ENCODE measurements at regions not wholly inside any gene's neighbourhood (a gene's known extent, or its start where the extent isn't known, plus 50 kb on each side); places are given as distances from the start of the nearest gene placed in this dataset.
A peak's percentile ranks its signal among the peaks of the same experiment; 100 is the strongest.

DNA sequence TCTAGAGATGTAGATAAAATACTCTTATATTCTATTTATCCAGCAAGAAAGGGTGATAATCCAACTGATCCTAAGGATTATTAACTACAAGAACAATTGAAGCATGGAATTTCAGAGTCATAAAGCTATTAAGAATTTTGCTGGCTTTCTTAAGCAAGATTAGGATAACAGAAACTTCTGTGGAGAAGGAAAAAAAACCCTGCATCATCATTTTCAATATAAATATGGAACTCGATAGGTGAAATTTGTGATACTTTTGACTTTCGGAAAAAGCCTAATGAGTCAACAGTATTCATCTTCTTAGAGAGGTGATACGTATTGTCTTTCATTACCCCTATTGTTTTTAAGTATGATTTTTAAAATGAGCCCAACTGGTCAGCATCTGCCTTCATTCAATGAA lies 593.3 kb downstream of the CPS1 start:
- Histone ChIP-seq H3K27ac (ENCODE audit: insufficient read depth in 1 of 2, low read depth in 1 of 2, low read length in 2 of 2, poor library complexity in 1 of 2, severe bottlenecking in 2 of 2) (no peak overlapping the region), H3K9me3 (ENCODE audit: control extremely low read depth in 1 of 5, control insufficient read depth in 4 of 5, insufficient read depth in 2 of 5, low read depth in 1 of 5, low read length in 4 of 5) (peaks cover 0 to 3% (median 2%) of the 10 kb centered on the region in 5 experiments), H3K4me3 (ENCODE audit: control insufficient read depth in 1 of 7, extremely low read depth in 1 of 7, insufficient read depth in 4 of 7, low read depth in 2 of 7, low read length in 6 of 7) (no peak overlapping the region), H3K27me3 (replicated peaks in 2 of 5; ENCODE audit: control insufficient read depth in 4 of 5, insufficient read depth in 5 of 5, low read length in 4 of 5) (no peaks in the 10 kb centered on the region), H3K36me3 (ENCODE audit: control insufficient read depth in 4 of 4, insufficient read depth in 4 of 4, low read length in 3 of 4) (no peaks in the 10 kb centered on the region), H3K4me1 (ENCODE audit: control extremely low read depth in 1 of 4, control insufficient read depth in 4 of 4, insufficient read depth in 4 of 4, low read length in 3 of 4) (no peaks in the 10 kb centered on the region)
- DNase-seq: no peak
- CTCF ChIA-PET: interaction anchor here (1.1 kb wide), 1 partner anchor 9 kb away, joined by 4 read pairs; no protein-coding TSS in a partner anchor
- no CpG with 5 or more reads among the region's 3 CpGs for WGBS (ENCODE audit: insufficient coverage)
- POLR2A ChIA-PET: no interaction called here

DNA sequence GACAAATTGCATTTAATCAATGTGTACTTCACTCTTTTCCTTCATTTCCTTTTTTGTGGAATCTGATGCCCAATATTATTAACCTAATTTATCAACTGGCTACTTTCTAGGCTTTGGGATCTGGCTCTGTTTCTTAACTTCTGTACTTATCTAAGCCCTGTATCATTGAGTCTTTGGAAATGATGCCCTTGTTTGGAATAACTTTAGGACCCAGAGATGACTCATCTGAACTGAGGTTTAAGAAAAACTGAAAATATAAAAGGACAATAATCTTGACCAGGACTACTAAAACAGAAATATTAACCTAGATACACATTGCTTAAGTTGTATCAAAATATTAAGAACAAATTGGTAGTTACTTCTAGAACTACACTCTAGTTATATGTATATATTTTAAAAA lies 600.8 kb downstream of the CPS1 start:
- Histone ChIP-seq H3K9me3 (ENCODE audit: control extremely low read depth in 1 of 5, control insufficient read depth in 4 of 5, insufficient read depth in 2 of 5, low read depth in 1 of 5, low read length in 4 of 5) (no peaks in the 10 kb centered on the region), H3K36me3 (ENCODE audit: control insufficient read depth in 4 of 4, insufficient read depth in 4 of 4, low read length in 3 of 4) (no peaks in the 10 kb centered on the region), H3K4me1 (ENCODE audit: control extremely low read depth in 1 of 4, control insufficient read depth in 4 of 4, insufficient read depth in 4 of 4, low read length in 3 of 4) (no peaks in the 10 kb centered on the region), H3K4me3 (ENCODE audit: control insufficient read depth in 1 of 7, extremely low read depth in 1 of 7, insufficient read depth in 4 of 7, low read depth in 2 of 7, low read length in 6 of 7) (no peak overlapping the region), H3K27ac (ENCODE audit: insufficient read depth in 1 of 2, low read depth in 1 of 2, low read length in 2 of 2, poor library complexity in 1 of 2, severe bottlenecking in 2 of 2) (no peak overlapping the region), H3K27me3 (replicated peaks in 2 of 5; ENCODE audit: control insufficient read depth in 4 of 5, insufficient read depth in 5 of 5, low read length in 4 of 5) (no peaks in the 10 kb centered on the region)
- no peak for DNase-seq
- POLR2A ChIA-PET: no interaction called here
- CTCF ChIA-PET: interaction anchor here (0.6 to 0.9 kb wide), 3 partner anchors 131 to 1526 kb away, joined by 3 to 4 read pairs (median 3); no protein-coding TSS in a partner anchor

DNA sequence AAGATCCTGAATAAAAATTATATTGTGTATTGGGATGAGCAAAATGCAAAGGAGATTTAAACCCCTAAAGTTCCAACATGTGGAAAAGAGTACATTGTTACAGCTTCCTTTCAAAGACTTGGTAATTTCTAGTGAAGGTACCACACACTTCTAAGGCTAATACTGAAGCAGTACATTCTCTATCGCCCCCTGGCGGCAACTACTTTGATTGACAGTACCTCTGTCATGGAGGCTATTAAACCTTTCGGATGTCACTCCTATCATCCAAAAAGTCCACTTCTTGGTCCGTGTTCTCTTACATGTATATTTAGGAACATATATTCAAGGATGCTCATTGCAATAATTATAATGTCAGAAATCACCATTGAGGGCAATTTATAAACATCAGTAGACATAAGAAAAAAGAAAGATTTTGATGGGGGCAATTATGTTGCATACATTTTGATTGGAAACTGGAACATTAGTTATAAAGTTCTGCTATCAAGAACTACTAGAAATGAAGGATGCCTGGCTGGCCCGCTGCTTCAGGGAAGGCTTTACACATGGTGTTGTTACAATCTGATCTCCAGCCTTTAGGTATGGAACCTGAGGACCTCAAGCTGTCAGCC lies 601.6 kb downstream of the CPS1 start:
- ChIA-PET CTCF (interaction anchor here (0.6 to 1.3 kb wide), 4 partner anchors 132 to 1527 kb away, joined by 3 to 4 read pairs (median 3); no protein-coding TSS in a partner anchor), POLR2A (no interaction called here)
- Histone ChIP-seq H3K36me3 (ENCODE audit: control insufficient read depth in 4 of 4, insufficient read depth in 4 of 4, low read length in 3 of 4) (no peaks in the 10 kb centered on the region), H3K27ac (ENCODE audit: insufficient read depth in 1 of 2, low read depth in 1 of 2, low read length in 2 of 2, poor library complexity in 1 of 2, severe bottlenecking in 2 of 2) (no peak overlapping the region), H3K4me3 (ENCODE audit: control insufficient read depth in 1 of 7, extremely low read depth in 1 of 7, insufficient read depth in 4 of 7, low read depth in 2 of 7, low read length in 6 of 7) (no peak overlapping the region), H3K27me3 (replicated peaks in 2 of 5; ENCODE audit: control insufficient read depth in 4 of 5, insufficient read depth in 5 of 5, low read length in 4 of 5) (no peaks in the 10 kb centered on the region), H3K4me1 (ENCODE audit: control extremely low read depth in 1 of 4, control insufficient read depth in 4 of 4, insufficient read depth in 4 of 4, low read length in 3 of 4) (no peaks in the 10 kb centered on the region), H3K9me3 (ENCODE audit: control extremely low read depth in 1 of 5, control insufficient read depth in 4 of 5, insufficient read depth in 2 of 5, low read depth in 1 of 5, low read length in 4 of 5) (no peaks in the 10 kb centered on the region)
- peak; percentile 45 to 72 (median 62) for DNase-seq
- 21% methylated on average over 3 of the region's 5 CpGs for WGBS (ENCODE audit: insufficient coverage)

DNA sequence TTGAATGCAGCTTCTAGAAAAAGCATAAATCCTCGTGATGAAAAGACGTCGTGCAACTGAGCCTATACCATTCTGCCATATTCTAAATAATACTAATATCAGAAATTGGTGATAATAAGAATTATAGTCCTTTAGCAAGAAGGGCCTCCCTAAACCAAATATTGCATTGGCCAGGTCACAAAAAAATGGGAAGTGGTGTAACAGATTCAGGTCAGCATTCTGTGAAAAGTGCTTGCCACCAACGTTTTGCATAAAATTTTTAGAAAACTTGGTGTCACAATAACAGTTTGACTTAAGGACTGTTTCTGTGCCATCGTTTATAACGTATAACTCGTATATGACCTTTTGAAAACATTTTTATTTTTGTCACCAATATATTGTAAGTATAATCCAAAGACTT lies 603.6 kb downstream of the CPS1 start:
- H3K27me3 ChIP-seq (replicated peaks in 2 of 5; ENCODE audit: control insufficient read depth in 4 of 5, insufficient read depth in 5 of 5, low read length in 4 of 5): no peaks in the 10 kb centered on the region
- H3K9me3 ChIP-seq (ENCODE audit: control extremely low read depth in 1 of 5, control insufficient read depth in 4 of 5, insufficient read depth in 2 of 5, low read depth in 1 of 5, low read length in 4 of 5): no peaks in the 10 kb centered on the region
- CTCF ChIA-PET: no interaction called here
- POLR2A ChIA-PET: no interaction called here
- H3K4me3 ChIP-seq (ENCODE audit: control insufficient read depth in 1 of 7, extremely low read depth in 1 of 7, insufficient read depth in 4 of 7, low read depth in 2 of 7, low read length in 6 of 7): no peak overlapping the region
- no peaks in the 10 kb centered on the region for H3K4me1 ChIP-seq (ENCODE audit: control extremely low read depth in 1 of 4, control insufficient read depth in 4 of 4, insufficient read depth in 4 of 4, low read length in 3 of 4)
- no peaks in the 10 kb centered on the region for H3K36me3 ChIP-seq (ENCODE audit: control insufficient read depth in 4 of 4, insufficient read depth in 4 of 4, low read length in 3 of 4)
- no peak for DNase-seq
- H3K27ac ChIP-seq (ENCODE audit: insufficient read depth in 1 of 2, low read depth in 1 of 2, low read length in 2 of 2, poor library complexity in 1 of 2, severe bottlenecking in 2 of 2): no peak overlapping the region
- 13% methylated on average over 1 of the region's 7 CpGs for WGBS (ENCODE audit: insufficient coverage)

DNA sequence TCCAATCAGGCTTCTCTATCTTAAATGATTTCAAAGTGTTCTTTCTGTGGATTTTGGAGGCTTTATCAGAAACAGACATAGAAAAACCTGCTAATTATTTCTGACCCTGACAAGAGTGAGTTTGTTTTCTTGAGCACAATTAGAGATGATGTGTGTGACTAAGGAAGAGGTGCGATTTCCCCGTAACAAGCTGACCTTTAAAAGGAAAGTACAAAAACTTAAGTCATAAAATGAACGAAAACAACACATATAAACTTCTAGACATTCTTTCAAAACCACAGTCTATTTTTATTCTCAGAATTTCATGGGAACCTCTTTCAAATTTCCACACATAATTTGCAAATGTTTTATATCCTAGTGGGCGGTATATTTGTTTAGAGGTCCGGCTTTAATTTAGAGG lies 604.8 kb downstream of the CPS1 start:
- 100% methylated on average over 1 of the region's 5 CpGs for WGBS (ENCODE audit: insufficient coverage)
- DNase-seq: no peak
- Histone ChIP-seq H3K27me3 (replicated peaks in 2 of 5; ENCODE audit: control insufficient read depth in 4 of 5, insufficient read depth in 5 of 5, low read length in 4 of 5) (no peaks in the 10 kb centered on the region), H3K4me3 (ENCODE audit: control insufficient read depth in 1 of 7, extremely low read depth in 1 of 7, insufficient read depth in 4 of 7, low read depth in 2 of 7, low read length in 6 of 7) (no peak overlapping the region), H3K9me3 (ENCODE audit: control extremely low read depth in 1 of 5, control insufficient read depth in 4 of 5, insufficient read depth in 2 of 5, low read depth in 1 of 5, low read length in 4 of 5) (no peaks in the 10 kb centered on the region), H3K27ac (ENCODE audit: insufficient read depth in 1 of 2, low read depth in 1 of 2, low read length in 2 of 2, poor library complexity in 1 of 2, severe bottlenecking in 2 of 2) (no peak overlapping the region), H3K4me1 (ENCODE audit: control extremely low read depth in 1 of 4, control insufficient read depth in 4 of 4, insufficient read depth in 4 of 4, low read length in 3 of 4) (no peaks in the 10 kb centered on the region), H3K36me3 (ENCODE audit: control insufficient read depth in 4 of 4, insufficient read depth in 4 of 4, low read length in 3 of 4) (no peaks in the 10 kb centered on the region)
- ChIA-PET CTCF (no interaction called here), POLR2A (no interaction called here)

DNA sequence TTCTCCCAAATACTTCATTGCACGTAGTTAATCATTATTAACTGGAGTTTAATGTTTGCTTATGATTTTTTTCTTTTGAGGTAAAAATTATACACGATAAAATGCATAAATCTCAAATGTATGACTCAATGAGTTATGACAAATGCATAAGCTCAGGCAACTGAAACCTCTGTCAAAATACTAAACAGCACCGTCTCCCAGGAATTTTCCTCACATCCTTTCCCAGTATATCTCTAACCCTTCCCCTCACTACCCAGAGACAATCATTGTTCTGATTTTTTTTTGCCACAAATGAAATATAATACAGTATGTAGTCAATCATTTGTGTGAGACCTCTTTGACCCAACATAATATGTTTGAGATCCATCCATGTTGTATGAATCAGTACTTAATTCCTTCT lies 606.5 kb downstream of the CPS1 start:
- H3K4me1 ChIP-seq (ENCODE audit: control extremely low read depth in 1 of 4, control insufficient read depth in 4 of 4, insufficient read depth in 4 of 4, low read length in 3 of 4): no peaks in the 10 kb centered on the region
- no peak overlapping the region for H3K27ac ChIP-seq (ENCODE audit: insufficient read depth in 1 of 2, low read depth in 1 of 2, low read length in 2 of 2, poor library complexity in 1 of 2, severe bottlenecking in 2 of 2)
- no peaks in the 10 kb centered on the region for H3K27me3 ChIP-seq (replicated peaks in 2 of 5; ENCODE audit: control insufficient read depth in 4 of 5, insufficient read depth in 5 of 5, low read length in 4 of 5)
- H3K36me3 ChIP-seq (ENCODE audit: control insufficient read depth in 4 of 4, insufficient read depth in 4 of 4, low read length in 3 of 4): no peaks in the 10 kb centered on the region
- H3K9me3 ChIP-seq (ENCODE audit: control extremely low read depth in 1 of 5, control insufficient read depth in 4 of 5, insufficient read depth in 2 of 5, low read depth in 1 of 5, low read length in 4 of 5): no peaks in the 10 kb centered on the region
- CTCF ChIA-PET: no interaction called here
- H3K4me3 ChIP-seq (ENCODE audit: control insufficient read depth in 1 of 7, extremely low read depth in 1 of 7, insufficient read depth in 4 of 7, low read depth in 2 of 7, low read length in 6 of 7): no peak overlapping the region
- POLR2A ChIA-PET: no interaction called here
- WGBS (ENCODE audit: insufficient coverage): 100% methylated on average over 1 of the region's 3 CpGs
- DNase-seq: no peak

DNA sequence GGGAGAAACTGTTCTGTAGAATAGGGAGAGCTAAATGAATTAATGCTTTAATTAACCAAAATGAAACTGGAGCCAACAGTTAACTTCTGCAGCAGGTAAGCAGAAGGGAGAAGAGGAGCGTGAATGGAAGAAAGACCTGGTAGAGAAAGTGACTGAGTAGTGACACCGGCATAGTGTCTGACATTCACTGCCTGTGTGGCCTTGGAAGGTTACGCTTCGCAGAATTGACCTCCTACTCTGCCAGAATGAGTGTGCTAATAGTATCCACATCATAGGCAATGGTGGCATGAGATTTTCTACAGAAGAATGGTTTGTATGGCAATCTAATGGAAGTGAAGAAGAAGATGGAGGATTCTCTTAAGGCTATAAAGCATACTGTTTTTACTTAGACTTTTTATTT lies 614.4 kb downstream of the CPS1 start:
- H3K27ac ChIP-seq (ENCODE audit: insufficient read depth in 1 of 2, low read depth in 1 of 2, low read length in 2 of 2, poor library complexity in 1 of 2, severe bottlenecking in 2 of 2): no peak overlapping the region
- 97% methylated on average over 4 of the region's 4 CpGs for WGBS (ENCODE audit: insufficient coverage)
- POLR2A ChIA-PET: no interaction called here
- H3K36me3 ChIP-seq (ENCODE audit: control insufficient read depth in 4 of 4, insufficient read depth in 4 of 4, low read length in 3 of 4): no peaks in the 10 kb centered on the region
- H3K4me3 ChIP-seq (ENCODE audit: control insufficient read depth in 1 of 7, extremely low read depth in 1 of 7, insufficient read depth in 4 of 7, low read depth in 2 of 7, low read length in 6 of 7): no peak overlapping the region
- DNase-seq: no peak
- CTCF ChIA-PET: no interaction called here
- no peaks in the 10 kb centered on the region for H3K9me3 ChIP-seq (ENCODE audit: control extremely low read depth in 1 of 5, control insufficient read depth in 4 of 5, insufficient read depth in 2 of 5, low read depth in 1 of 5, low read length in 4 of 5)
- H3K4me1 ChIP-seq (ENCODE audit: control extremely low read depth in 1 of 4, control insufficient read depth in 4 of 4, insufficient read depth in 4 of 4, low read length in 3 of 4): no peaks in the 10 kb centered on the region
- H3K27me3 ChIP-seq (replicated peaks in 2 of 5; ENCODE audit: control insufficient read depth in 4 of 5, insufficient read depth in 5 of 5, low read length in 4 of 5): no peaks in the 10 kb centered on the region

Data from common myeloid progenitor, CD34-positive (primary cell).